Right hindlimb (tissue), 1 donor: ENCODE measurements at regions not wholly inside any gene's neighbourhood (a gene's known extent, or its start where the extent isn't known, plus 50 kb on each side); places are given as distances from the start of the nearest gene placed in this dataset.
A peak's percentile ranks its signal among the peaks of the same experiment; 100 is the strongest.
"Not testable (repeated sequence)": the region's sequence is repeated elsewhere in the genome, so short reads cannot be mapped to it uniquely, and the experiment has no call there.

Experiments used
- DNase-seq: peaks from one replicate; pipeline ENCODE4 v3.0.0-alpha.2; 2018

DNA sequence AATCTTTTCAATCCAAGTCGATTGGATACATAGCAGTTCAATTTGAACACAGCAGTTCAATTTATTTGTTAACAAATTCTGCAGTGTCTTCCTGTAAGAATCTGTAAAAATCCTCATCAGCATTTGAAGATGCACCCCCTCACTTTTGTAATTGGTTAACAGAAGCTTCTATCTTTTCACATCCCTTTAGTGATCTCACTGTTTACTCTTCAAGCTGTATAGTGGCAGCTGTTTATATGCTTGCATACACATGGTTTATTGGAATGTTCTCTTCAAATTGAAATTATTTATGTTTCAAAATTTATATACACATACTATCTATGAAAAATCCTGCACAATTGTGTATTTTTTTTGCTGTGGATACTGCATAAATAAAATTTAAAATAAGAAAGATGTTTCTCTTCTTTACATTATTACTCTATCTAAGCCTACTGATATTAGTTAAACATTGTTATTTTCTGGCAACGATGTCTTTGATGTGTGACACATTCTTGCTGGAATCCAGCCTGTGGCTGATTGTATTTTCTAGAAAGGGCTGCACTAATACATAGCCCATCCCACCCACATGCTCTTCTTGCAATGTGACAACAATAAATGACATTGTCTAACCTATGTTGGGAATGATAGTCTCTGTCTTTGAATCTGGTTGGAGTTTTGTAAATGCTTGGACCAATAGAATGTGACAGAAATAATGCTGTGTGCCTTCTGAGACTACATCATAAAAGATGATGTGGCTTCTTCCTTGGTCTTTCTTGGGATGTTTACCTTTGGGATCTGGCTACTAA lies 573.0 kb downstream of the CD109 start:
- DNase-seq, result no peak

DNA sequence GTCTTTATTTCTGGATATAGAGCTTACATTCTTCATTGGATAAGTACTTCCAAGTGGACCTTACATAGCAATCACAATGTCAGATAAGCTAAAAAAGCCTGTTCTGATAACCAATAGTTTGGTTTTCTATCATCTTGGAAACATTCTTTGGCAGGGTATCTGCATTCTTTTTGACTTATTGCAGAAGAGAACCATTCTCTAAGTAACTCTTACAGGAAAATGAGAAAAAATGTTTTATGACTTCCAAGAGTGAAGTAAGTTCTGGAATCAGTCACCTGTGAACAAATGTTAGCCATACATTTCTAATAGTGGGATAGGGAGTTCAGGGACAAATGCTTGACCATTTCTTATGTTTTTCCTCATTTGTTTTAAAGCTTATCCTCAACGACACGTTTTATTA lies 564.0 kb downstream of the CD109 start:
- DNase-seq, result no peak

- DNase-seq, result no peak
Measured at GRCh38 chr6:74256781-74257180, 560.8 kb downstream of the CD109 start.

- no peak for DNase-seq
Measured at GRCh38 chr6:74256381-74256780, 560.4 kb downstream of the CD109 start.

DNA sequence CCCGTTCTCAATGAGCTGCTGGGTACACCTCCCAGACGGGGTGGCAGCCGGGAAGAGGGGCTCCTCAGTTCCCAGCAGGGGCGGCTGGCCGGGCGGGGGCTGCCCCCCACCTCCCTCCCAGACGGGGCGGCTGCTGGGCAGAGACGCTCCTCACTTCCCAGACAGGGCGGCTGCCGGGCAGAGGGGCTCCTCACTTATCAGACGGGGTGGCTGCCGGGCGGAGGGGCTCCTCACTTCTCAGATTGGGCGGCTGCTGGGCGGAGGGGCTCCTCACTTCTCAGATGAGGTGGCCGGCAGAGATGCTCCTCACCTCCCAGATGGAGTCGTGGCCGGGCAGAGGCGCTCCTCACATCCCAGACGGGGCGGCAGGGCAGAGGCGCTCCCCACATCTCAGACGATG lies 559.0 kb downstream of the CD109 start:
- DNase-seq, result not testable (repeated sequence)

- not testable (repeated sequence) for DNase-seq
Measured at GRCh38 chr6:74254147-74254546, 558.1 kb downstream of the CD109 start.

DNA sequence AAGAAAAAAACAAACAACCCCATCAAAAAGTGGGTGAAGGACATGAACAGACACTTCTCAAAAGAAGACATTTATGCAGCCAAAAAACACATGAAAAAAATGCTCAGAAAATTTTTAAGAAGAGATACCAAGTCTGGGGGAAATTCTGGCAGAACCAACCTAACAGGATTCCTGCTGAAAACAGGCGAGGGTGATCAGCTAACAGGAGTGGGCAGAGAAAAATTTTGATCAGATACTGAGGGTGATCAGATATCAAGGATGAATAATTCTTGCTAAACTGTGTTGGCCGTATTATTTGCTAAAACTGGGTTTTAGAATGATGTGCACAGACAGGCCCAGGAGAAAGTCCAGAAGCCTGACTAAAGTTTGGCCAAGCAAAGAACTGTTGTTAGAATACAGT lies 557.3 kb downstream of the CD109 start:
- DNase-seq, result no peak

GRCh38 chr6:74250161-74250818 lies 554.3 kb downstream of the CD109 start:
- no peak for DNase-seq

DNA sequence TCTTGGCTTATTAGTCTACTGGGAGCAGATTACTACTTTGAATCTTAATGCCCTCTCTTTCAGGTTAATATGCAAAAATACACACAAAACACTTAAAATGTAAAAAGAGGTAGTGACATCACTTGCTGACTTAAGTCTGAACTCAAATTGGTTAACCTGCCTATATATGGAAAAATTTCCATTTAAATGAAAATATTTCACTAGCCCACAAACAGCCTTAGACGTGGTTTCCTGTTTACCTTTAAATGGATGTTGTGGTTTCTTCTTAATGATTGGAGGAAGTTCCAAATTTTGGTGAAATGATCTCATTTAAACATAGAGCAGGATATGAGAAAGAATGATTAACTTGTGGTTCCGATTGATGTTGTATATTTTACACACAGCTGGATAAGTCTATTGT lies 553.7 kb downstream of the CD109 start:
- no peak for DNase-seq

GRCh38 chr6:74248966-74249365 lies 553.0 kb downstream of the CD109 start:
- no peak for DNase-seq

DNA sequence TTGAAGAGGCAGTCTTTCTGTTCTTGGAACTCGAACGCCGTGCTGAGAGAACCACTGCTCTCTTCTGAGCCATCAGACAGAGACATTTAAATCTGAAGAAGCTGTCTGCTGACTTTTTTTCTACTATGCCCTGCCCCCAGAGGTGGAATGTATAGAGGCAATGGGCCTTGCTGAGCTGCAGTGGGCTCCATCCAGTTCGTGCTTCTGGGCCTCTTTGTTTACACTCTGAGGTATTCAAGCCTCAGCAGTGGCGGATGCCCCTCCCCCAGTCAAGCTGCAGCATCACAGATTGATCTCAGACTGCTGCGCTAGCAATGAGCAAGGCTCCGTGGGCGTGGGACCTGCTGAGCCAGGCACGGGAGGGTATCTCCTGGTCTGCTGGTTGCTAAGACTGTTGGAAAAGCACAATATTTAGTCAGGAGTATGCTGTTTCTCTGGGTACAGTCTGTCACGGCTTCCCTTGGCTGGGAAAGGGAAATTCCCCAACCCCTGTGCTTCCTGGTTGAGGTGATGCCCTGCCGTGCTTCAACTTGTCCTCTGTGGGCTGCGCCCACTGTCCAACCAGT lies 526.8 kb downstream of the CD109 start:
- DNase-seq, result no peak

GRCh38 chr6:74213995-74214394 lies 518.0 kb downstream of the CD109 start:
- DNase-seq, result no peak

- DNase-seq, result no peak
Measured at GRCh38 chr6:74208239-74208638, 512.2 kb downstream of the CD109 start.

DNA sequence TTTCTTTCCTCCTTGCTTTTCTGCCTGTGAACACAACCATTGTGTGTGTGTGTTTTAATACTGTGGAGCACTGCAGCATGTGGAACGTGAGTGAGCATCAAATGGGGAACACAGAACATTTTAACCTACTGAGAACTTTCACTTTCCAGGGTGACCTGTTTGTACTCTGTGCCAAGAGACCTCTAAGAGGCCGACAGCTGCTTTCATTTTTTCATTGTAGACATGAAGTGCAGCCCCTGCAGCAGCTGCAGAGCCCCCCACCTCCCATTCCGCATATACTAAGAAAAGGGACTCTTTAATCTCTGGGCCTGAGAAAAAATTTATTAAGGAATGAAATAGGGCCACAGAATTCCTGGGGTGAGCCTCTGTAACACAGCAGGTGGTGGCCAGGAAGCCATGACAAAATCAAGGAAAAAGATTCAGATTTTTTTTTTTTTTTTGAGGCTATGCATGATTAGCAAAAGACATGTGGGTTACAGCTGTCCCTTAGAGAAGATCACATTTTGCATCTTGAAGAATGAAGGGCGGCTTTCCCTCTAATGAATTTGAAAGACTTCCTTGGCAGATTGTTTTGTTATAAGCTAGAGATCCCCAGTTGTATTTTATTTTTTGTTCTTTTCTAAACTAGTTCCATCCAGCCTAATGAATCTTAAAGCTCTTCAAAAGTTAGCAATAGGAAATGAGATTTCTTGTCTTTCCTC lies 503.4 kb downstream of the CD109 start:
- peak; percentile 49 for DNase-seq

GRCh38 chr6:74197310-74197709 lies 501.3 kb downstream of the CD109 start:
- DNase-seq, result no peak

DNA sequence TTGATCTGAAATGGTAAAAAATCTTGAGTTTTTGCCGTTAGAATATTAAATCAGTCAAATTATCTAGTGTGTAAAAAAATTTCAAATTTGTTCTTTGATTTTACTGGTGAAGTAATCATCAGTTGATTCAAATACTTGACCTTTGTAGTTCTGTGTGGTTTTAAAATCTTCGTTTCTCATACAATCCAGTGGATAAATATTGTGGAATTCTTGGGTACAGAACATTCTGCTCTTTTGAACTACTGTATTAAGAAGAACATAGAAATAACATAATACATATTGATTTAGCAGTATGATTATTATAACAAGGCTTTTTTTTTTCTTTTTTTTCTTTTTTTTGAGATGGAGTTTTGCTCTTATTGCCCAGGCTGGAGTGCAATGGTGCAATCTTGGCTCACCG lies 491.8 kb downstream of the CD109 start:
- DNase-seq, result no peak

DNA sequence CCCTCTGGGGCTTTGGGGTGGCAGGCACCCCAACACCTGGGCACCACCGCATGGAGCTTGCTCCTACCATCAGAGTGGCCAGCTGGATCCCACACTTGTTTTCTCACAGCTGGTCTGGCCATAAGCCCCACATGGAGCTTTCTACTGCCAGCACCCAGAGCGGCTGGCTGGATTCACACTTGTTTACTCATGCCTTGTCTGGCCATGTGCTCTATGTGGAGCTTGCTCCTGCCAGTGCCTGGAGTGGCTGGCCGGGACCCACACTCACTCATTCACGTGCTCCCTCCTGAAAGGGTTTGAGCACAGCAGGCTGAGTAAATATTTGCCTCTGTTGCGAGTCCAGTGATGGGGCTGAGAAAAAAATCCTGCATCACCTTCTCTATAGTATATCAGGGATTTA lies 487.0 kb downstream of the CD109 start:
- no peak for DNase-seq

DNA sequence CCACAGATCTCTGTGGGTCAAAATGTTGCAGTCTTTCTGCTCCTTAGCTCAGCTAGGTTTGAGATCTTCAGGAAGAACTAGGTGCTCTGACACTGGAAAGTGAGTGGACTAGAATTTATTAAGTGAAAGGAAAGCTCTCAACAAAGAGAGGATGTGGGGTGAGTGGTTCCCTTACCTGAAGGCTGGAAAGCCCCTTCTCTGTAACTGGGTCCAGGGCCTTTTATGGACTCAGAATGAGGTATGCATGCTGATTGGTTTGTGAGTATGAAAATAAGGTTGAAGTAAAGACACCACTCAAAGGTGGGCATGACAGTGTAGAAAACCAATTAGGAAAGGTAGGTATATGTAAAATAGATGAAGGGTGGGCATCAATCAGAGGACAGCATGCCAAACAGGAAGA lies 485.5 kb downstream of the CD109 start:
- DNase-seq, result no peak

DNA sequence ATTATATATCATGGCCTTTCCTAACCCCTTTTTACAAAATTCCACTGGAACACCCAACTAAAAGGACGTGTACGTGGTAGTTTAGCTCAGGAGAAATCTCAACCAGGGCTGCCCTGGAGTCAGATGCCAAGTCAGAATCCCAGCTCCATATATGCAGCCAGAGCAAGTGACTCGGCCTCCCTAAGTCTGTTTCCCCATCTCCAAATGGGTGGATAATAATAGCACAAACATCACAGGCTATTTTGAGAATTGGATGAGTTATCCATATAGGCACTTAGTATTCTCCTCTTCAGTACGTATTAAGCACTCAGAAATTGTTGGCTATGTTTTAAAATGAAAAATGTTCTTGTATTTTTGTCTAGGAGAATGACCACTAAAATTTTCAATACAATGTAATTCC lies 481.5 kb downstream of the CD109 start:
- no peak for DNase-seq

- not testable (repeated sequence) for DNase-seq
Measured at GRCh38 chr6:74170550-74170949, 474.5 kb downstream of the CD109 start.

DNA sequence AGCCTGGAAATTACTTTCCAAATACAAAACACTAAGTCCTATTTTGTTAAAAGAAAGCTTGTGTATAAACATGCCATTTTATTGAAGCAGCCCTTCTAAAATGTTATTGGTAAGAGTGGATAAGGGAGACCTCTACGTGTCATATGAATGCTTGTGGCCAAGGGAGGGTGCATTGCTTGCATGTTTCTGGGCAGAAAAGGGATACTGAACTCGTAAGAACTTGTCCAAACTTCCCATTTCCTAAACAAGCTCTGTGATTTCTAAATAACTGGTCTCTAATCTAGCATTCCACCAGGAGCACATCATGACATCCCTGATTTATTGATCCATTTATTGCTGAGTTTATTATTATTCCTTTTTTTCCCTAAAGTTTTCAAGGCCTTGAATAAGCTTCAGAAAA lies 474.1 kb downstream of the CD109 start:
- DNase-seq, result no peak

DNA sequence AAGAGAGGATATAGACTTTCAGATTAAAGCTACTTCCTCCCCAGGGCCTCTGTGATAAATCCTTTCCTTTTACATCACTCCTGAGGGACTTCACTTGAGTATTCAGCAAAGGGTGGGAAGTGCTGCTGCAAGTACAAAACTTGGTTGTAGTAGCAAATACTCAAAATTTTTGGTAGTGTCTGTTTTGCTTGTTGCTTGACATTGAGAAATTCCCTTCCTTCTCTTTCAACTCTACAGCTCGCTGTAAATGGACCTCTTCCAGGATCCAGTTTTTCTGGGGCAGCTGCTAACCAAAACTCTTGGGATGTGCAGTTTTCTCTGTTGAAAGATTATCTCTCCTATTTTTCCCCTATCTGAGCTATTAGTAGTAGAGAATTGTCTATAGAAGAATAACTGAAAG lies 472.0 kb downstream of the CD109 start:
- no peak for DNase-seq

- no peak for DNase-seq
Measured at GRCh38 chr6:74167511-74167910, 471.5 kb downstream of the CD109 start.

DNA sequence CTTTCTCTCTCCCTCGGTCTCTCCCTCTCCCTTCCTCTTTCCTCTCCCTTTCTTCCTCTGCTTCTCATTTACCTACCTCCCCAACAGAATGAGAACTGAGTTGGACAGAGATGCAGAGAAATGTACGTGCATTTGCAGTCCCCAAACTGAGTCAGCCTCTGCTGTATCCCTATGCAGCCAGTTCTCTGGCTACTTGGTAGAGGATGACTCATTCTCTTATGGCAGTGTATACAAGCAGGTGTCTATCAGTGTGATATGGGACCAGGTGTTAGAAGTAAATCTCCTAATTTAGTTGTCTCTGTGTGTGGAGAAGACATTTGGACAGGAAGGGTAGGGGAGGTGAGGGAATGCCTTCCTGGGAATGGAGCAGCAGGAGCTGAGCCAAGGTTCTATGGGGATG lies 470.8 kb downstream of the CD109 start:
- no peak for DNase-seq
